ACC112 (cell line): ENCODE measurements at regions not wholly inside any gene's neighbourhood (a gene's known extent, or its start where the extent isn't known, plus 50 kb on each side); places are given as distances from the start of the nearest gene placed in this dataset.

Source experiments
- H2AFZ ChIP-seq: fragments of 200-600 bp; sonication (generic); one replicate; pipeline ENCODE4 v1.6.0; 2017; ENCODE audit warnings: antibody characterized with exemption, low read length; ENCODE audit not compliant: unreplicated experiment
- H3K27ac ChIP-seq: fragments of 200-600 bp; sonication (generic); 2 replicates; pipeline ENCODE4 v1.5.1; 2014; ENCODE audit warnings: low read depth, mild to moderate bottlenecking, antibody characterized with exemption, low read length, moderate library complexity
- H3K27me3 ChIP-seq: fragments of 200-600 bp; sonication (generic); 2 replicates; pipeline ENCODE4 v1.6.1; 2014; ENCODE audit warnings: mild to moderate bottlenecking, antibody characterized with exemption, low read length, moderate library complexity, mixed read lengths; ENCODE audit not compliant: insufficient read depth
- H3K36me3 ChIP-seq: fragments of 200-600 bp; sonication (generic); 2 replicates; pipeline ENCODE4 v1.6.1; 2016; ENCODE audit warnings: mild to moderate bottlenecking, antibody characterized with exemption, low read length, moderate library complexity, mixed read lengths; ENCODE audit not compliant: insufficient read depth
- H3K4me1 ChIP-seq: fragments of 200-600 bp; sonication (generic); one replicate; pipeline ENCODE4 v1.6.1; 2016; ENCODE audit warnings: low read length, mixed read lengths; ENCODE audit not compliant: insufficient read depth, unreplicated experiment, control insufficient read depth
- H3K4me3 ChIP-seq: fragments of 200-600 bp; sonication (generic); 2 replicates; pipeline ENCODE4 v1.5.1; 2014; ENCODE audit warnings: mild to moderate bottlenecking, low read depth, low read length
- H3K79me2 ChIP-seq: fragments of 200-600 bp; sonication (generic); one replicate; pipeline ENCODE4 v1.6.0; 2016; ENCODE audit warnings: low read length; ENCODE audit not compliant: control insufficient read depth, unreplicated experiment, insufficient read depth

- Histone ChIP-seq H3K27ac (no peak overlapping the region), H3K27me3 (no peaks in the 10 kb centered on the region), H3K4me1 (no peaks in the 10 kb centered on the region), H3K4me3 (no peak overlapping the region), H2AFZ (no peak overlapping the region), H3K79me2 (no peaks in the 10 kb centered on the region), H3K36me3 (no peaks in the 10 kb centered on the region)
Observed at GRCh38 chr4:22031423-22031822, 82.9 kb upstream of the KCNIP4 start.

GRCh38 chr4:22030881-22031280 is 82.3 kb upstream of the KCNIP4 start:
- Histone ChIP-seq H3K36me3 (no peaks in the 10 kb centered on the region), H3K27ac (no peak overlapping the region), H3K4me3 (no peak overlapping the region), H3K27me3 (no peaks in the 10 kb centered on the region), H3K79me2 (no peaks in the 10 kb centered on the region), H3K4me1 (no peaks in the 10 kb centered on the region), H2AFZ (no peak overlapping the region)

DNA sequence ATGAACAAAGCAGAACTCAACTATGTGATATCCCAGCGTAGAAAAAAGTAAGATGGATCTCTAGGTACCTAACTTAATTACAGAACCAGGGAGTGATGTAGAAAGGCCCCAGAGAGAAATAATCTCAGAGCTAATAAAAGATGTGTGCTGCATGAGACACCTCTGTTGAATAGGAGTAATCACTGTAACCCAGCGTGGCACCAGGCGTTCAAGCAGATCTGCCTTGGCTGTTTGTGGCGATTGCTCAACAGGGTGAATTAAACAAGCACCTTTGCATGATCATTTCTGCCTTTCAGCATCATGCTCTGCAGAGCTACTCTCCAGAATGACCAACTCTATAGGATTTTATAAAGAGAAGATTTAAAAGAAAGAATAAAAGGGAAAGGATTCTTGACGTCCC is 81.7 kb upstream of the KCNIP4 start:
- no peak overlapping the region for H3K4me3 ChIP-seq
- H3K27me3 ChIP-seq: no peaks in the 10 kb centered on the region
- no peaks in the 10 kb centered on the region for H3K4me1 ChIP-seq
- no peak overlapping the region for H3K27ac ChIP-seq
- no peak overlapping the region for H2AFZ ChIP-seq
- H3K79me2 ChIP-seq: no peaks in the 10 kb centered on the region
- H3K36me3 ChIP-seq: no peaks in the 10 kb centered on the region

DNA sequence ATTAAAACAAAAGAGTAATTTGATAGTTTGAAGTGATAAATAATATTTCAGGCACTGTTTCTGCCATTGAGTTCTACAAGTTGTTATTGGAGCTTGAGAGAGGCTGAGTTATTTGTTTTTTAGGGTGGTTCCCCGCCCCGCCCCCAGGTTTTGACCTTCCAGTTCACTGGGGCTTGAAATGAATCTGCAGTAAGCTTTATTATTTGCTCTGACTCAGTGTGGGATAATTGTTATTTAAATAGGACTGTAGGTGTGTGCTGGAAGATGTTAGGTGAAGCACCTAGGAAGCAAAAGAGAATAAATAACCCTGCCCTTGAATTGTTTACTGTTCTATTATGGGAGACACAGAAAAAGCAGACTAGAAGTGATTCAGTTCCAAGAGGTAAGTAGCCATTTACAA is 81.2 kb upstream of the KCNIP4 start:
- no peak overlapping the region for H3K27ac ChIP-seq
- H3K27me3 ChIP-seq: no peaks in the 10 kb centered on the region
- H3K79me2 ChIP-seq: no peaks in the 10 kb centered on the region
- H3K4me1 ChIP-seq: no peaks in the 10 kb centered on the region
- H2AFZ ChIP-seq: no peak overlapping the region
- no peak overlapping the region for H3K4me3 ChIP-seq
- no peaks in the 10 kb centered on the region for H3K36me3 ChIP-seq

GRCh38 chr4:22021106-22021505 is 72.5 kb upstream of the KCNIP4 start:
- H3K79me2 ChIP-seq: no peaks in the 10 kb centered on the region
- H2AFZ ChIP-seq: no peak overlapping the region
- H3K36me3 ChIP-seq: no peaks in the 10 kb centered on the region
- H3K4me3 ChIP-seq: no peak overlapping the region
- H3K4me1 ChIP-seq: peaks cover 5% of the 10 kb centered on the region
- H3K27me3 ChIP-seq: no peaks in the 10 kb centered on the region
- H3K27ac ChIP-seq: no peak overlapping the region

DNA sequence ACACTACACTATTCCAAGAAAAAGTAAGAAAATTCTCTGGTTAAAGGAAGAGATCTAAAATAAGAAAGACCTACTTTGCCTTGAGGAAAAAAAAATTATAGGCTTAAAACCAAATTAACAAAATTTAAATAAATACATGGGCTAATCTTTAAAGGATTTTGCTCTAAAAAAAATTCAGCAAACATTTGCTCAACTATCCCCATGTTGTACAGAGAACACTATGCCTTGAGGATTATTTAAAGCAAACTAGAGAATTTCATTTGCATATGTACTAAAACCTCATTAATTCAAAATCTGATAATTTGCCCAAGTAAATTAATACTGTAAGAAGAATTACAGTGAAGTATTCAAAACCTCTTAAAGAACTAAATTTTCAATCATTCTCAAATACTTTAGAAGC is 71.6 kb upstream of the KCNIP4 start:
- H2AFZ ChIP-seq: no peak overlapping the region
- H3K4me1 ChIP-seq: peaks cover 5% of the 10 kb centered on the region
- H3K27ac ChIP-seq: no peak overlapping the region
- H3K4me3 ChIP-seq: no peak overlapping the region
- no peaks in the 10 kb centered on the region for H3K79me2 ChIP-seq
- H3K36me3 ChIP-seq: no peaks in the 10 kb centered on the region
- no peaks in the 10 kb centered on the region for H3K27me3 ChIP-seq

GRCh38 chr4:22019676-22020075 is 71.1 kb upstream of the KCNIP4 start:
- Histone ChIP-seq H3K4me3 (no peak overlapping the region), H3K36me3 (no peaks in the 10 kb centered on the region), H2AFZ (no peak overlapping the region), H3K79me2 (no peaks in the 10 kb centered on the region), H3K27ac (no peak overlapping the region), H3K27me3 (no peaks in the 10 kb centered on the region), H3K4me1 (peaks cover 5% of the 10 kb centered on the region)

DNA sequence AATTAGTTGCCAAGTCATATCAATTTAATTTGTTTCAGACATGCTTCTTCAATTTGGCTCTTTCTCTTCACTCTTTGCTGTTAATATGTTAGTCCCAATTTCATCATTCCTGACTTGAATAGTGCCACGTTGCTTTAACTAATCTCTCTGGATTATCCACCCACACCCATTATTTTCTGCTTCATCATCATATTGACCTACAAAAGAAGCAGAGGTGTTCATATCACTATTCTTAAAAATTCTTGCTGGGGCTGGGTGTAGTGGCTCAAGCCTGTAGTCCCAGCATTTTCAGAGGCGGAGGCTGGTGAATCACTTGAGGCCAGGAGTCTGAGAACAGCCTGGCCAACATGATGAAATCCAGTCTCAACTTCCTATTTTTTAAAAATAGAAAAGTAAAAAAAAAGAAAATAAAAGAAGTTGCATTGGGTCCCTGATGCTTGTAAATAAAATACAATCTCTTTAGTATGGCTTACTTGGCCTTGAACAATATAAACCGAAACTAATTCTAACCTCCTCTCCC is 65.7 kb upstream of the KCNIP4 start:
- Histone ChIP-seq H2AFZ (peak overlapping the region; percentile 17), H3K27ac (no peak overlapping the region), H3K27me3 (no peaks in the 10 kb centered on the region), H3K4me3 (no peak overlapping the region), H3K79me2 (no peaks in the 10 kb centered on the region), H3K36me3 (no peaks in the 10 kb centered on the region), H3K4me1 (no peaks in the 10 kb centered on the region)

DNA sequence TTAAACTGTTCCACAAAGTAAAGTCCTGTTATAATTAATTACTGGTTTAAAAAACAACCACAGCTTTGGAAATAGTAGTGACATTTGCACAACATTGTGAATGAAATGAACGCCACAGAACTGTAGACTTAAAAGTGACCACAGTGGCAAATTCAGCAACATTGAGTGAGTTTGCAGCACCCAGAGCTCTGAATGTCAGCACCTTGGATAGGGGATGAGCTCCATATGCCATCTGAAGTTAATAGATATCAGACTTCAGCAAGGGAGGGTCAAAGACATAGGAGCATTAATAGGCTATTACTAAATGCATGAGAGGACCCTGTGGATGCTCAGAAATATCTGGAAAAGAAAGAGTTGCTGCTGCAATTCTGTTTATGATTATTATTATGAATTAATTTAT is 55.3 kb upstream of the KCNIP4 start:
- Histone ChIP-seq H3K27ac (no peak overlapping the region), H3K36me3 (no peaks in the 10 kb centered on the region), H3K27me3 (0 out of 2 replicates have a peak, but pooled peaks cover 9% of the 10 kb centered on the region), H3K79me2 (no peaks in the 10 kb centered on the region), H2AFZ (no peak overlapping the region), H3K4me3 (no peak overlapping the region), H3K4me1 (no peaks in the 10 kb centered on the region)
